HPDE6-E6E7 (cell line): ENCODE measurements at regions not wholly inside any gene's neighbourhood (a gene's known extent, or its start where the extent isn't known, plus 50 kb on each side); places are given as distances from the start of the nearest gene placed in this dataset.
"Not testable (repeated sequence)": the region's sequence is repeated elsewhere in the genome, so short reads cannot be mapped to it uniquely, and the experiment has no call there.

Experiments used
- DNase-seq: peaks from one replicate; pipeline ENCODE4 v3.0.0; 2011; ENCODE audit warnings: missing footprints; ENCODE audit errors: extremely low spot score

- DNase-seq = no peak
These were observed 166.5 kb upstream of the LDB2 start for GRCh38 chr4:17064959-17065358.

- DNase-seq = no peak
These were observed 165.4 kb upstream of the LDB2 start for GRCh38 chr4:17063888-17064287.

GRCh38 chr4:17060230-17060629 is 161.8 kb upstream of the LDB2 start:
- no peak for DNase-seq

- no peak for DNase-seq
These were observed 160.7 kb upstream of the LDB2 start for GRCh38 chr4:17058916-17059741.

- no peak for DNase-seq
These were observed 160.1 kb upstream of the LDB2 start for GRCh38 chr4:17058536-17058915.

- no peak for DNase-seq
These were observed 158.6 kb upstream of the LDB2 start for GRCh38 chr4:17057035-17057434.

- DNase-seq = peak; percentile 49
These were observed 157.3 kb upstream of the LDB2 start for GRCh38 chr4:17055788-17056187.

- no peak for DNase-seq
These were observed 147.4 kb upstream of the LDB2 start for GRCh38 chr4:17045866-17046265.

GRCh38 chr4:17038510-17039176 is 140.2 kb upstream of the LDB2 start:
- no peak for DNase-seq

- no peak for DNase-seq
These were observed 135.3 kb upstream of the LDB2 start for GRCh38 chr4:17033768-17034181.

- DNase-seq = no peak
These were observed 134.8 kb upstream of the LDB2 start for GRCh38 chr4:17033025-17033767.

- DNase-seq = peak; percentile 48
These were observed 132.1 kb upstream of the LDB2 start for GRCh38 chr4:17030543-17030942.

GRCh38 chr4:17029964-17030363 is 131.5 kb upstream of the LDB2 start:
- no peak for DNase-seq

- no peak for DNase-seq
These were observed 131.0 kb upstream of the LDB2 start for GRCh38 chr4:17029432-17029831.

GRCh38 chr4:17027495-17027894 is 129.1 kb upstream of the LDB2 start:
- peak; percentile 46 for DNase-seq

GRCh38 chr4:17024425-17024824 is 126.0 kb upstream of the LDB2 start:
- DNase-seq = no peak

- DNase-seq = no peak
These were observed 122.5 kb upstream of the LDB2 start for GRCh38 chr4:17020901-17021300.

GRCh38 chr4:17020451-17020850 is 122.0 kb upstream of the LDB2 start:
- DNase-seq = no peak

GRCh38 chr4:17018621-17019020 is 120.2 kb upstream of the LDB2 start:
- DNase-seq = not testable (repeated sequence)

GRCh38 chr4:17018013-17018412 is 119.6 kb upstream of the LDB2 start:
- DNase-seq = no peak

GRCh38 chr4:17013382-17014006 is 115.0 kb upstream of the LDB2 start:
- no peak for DNase-seq

- DNase-seq = no peak
These were observed 114.0 kb upstream of the LDB2 start for GRCh38 chr4:17012451-17012850.
